Lower leg skin (tissue), 3 donors: ENCODE measurements at regions not wholly inside any gene's neighbourhood (a gene's known extent, or its start where the extent isn't known, plus 50 kb on each side); places are given as distances from the start of the nearest gene placed in this dataset.

Source experiments
- POLR2A ChIP-seq, 2 donors: fragments of 450-650 bp; IDR thresholded peaks; one replicate each; pipeline ENCODE4 v1.6.1; 2016 to 2017; ENCODE audit warnings: antibody characterized with exemption in 2 of 2, mild to moderate bottlenecking in 1 of 2, moderate library complexity in 1 of 2
- TF ChIP-seq, protein P1 (sequence below), 3 donors: fragments of 450-650 bp; IDR thresholded peaks; one replicate each; pipeline ENCODE4 v1.5.1; 2016; ENCODE audit warnings: antibody characterized with exemption in 3 of 3, mild to moderate bottlenecking in 3 of 3, moderate library complexity in 2 of 3

DNA sequence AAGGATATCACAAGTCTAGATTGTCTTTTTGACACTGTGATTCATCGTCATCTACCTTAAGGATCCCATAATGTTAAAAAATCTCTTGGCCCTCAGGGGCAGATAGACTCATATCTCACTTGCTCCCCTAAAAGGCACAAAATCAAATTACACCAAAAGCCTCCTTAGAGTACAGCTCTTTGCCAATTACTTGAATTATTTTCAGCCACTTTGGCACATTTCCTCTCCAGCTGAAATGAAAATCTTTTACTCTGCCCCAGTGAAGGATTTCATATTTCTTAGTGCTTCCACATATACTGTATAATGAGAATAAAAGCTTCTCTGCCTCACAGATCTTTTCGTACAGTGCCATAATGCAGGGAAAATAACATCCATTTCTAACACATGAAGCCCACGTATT lies 190.7 kb upstream of the GBE1 start:
- no peak for TF ChIP-seq POLR2A (IDR thresholded peaks at IDR 0.05)
- TF ChIP-seq, protein P1, sequence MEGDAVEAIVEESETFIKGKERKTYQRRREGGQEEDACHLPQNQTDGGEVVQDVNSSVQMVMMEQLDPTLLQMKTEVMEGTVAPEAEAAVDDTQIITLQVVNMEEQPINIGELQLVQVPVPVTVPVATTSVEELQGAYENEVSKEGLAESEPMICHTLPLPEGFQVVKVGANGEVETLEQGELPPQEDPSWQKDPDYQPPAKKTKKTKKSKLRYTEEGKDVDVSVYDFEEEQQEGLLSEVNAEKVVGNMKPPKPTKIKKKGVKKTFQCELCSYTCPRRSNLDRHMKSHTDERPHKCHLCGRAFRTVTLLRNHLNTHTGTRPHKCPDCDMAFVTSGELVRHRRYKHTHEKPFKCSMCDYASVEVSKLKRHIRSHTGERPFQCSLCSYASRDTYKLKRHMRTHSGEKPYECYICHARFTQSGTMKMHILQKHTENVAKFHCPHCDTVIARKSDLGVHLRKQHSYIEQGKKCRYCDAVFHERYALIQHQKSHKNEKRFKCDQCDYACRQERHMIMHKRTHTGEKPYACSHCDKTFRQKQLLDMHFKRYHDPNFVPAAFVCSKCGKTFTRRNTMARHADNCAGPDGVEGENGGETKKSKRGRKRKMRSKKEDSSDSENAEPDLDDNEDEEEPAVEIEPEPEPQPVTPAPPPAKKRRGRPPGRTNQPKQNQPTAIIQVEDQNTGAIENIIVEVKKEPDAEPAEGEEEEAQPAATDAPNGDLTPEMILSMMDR (IDR thresholded peaks at IDR 0.05), result no peak
